GM20431 (cell line): ENCODE measurements at regions not wholly inside any gene's neighbourhood (a gene's known extent, or its start where the extent isn't known, plus 50 kb on each side); places are given as distances from the start of the nearest gene placed in this dataset.
"Not testable (repeated sequence)": the region's sequence is repeated elsewhere in the genome, so short reads cannot be mapped to it uniquely, and the experiment has no call there.

Experiments used
- in situ Hi-C: fragments of 300-500 bp; cut with MseI, MboI; formaldehyde crosslinking; loops from one replicate; pipeline ENCODE4 v1.15.0; 2020; ENCODE audit warnings: low sequenced_read_pairs; ENCODE audit not compliant: unreplicated experiment

GRCh38 chr10:109809954-109810353, 113.4 kb downstream of the XPNPEP1 start:
- in situ Hi-C loops: not testable (repeated sequence)

- in situ Hi-C loops: not testable (repeated sequence)
Measured at GRCh38 chr10:109801191-109801590, 122.1 kb downstream of the XPNPEP1 start.

DNA sequence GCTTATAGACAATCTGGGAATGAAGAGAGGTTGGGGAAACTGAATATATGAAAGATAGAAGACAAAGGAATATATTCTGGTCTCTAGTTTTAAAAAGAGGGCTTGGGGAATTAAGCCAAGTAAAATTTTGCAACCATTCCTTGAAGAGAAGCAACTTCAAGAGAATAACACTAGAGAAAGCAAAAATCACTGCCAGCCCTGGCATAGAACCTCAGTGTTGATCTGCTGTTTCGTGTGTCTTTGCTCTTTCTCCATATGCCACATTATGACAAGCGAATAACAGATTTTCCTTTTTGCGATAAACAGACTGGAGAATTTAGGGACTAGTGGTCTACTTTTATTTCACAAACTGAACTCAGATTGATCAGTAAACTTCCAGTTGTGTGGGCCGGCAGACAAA, 132.7 kb downstream of the XPNPEP1 start:
- in situ Hi-C loops: no loop called here

- in situ Hi-C loops: no loop called here
Measured at GRCh38 chr10:109784236-109784635, 139.1 kb downstream of the XPNPEP1 start.

DNA sequence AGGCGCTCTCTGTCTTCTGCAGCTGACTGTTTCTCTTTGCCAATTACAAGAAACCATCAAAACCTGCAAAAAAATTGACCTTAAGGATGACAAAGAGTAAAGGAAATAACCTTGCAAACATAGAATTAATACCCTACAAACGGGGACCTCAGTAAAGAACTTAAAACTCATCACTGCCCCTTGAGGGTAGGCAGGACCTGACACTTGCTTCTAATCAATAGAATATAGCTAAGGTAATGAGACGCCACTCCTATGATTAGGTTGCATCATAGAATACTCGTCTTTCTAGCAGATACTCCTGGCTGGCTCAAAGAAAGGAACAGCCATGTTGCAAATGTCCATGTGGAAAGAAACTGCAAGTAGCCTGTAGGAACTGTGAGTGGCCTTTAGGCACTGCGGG, 140.0 kb downstream of the XPNPEP1 start:
- in situ Hi-C loops: no loop called here

DNA sequence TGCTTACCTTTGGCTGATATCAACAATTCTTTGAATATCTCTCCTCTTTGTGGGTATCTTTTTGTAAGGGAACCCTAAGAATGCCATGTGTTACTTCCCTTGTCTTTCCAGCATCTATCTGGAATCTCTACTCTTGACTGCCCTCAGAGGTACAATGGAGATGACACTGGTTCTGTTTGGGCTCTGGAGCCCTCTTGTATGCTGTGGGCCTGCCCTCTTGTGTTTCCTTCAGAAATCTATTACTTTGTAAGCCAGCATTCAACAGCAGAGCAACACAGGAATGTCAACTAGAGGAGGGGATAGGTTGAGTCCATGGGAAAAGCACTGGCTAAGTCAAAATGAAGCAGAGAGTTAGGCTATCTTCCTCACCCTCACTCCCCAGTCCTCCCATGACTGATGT, 142.3 kb downstream of the XPNPEP1 start:
- in situ Hi-C loops: no loop called here

GRCh38 chr10:109778993-109779392, 144.3 kb downstream of the XPNPEP1 start:
- in situ Hi-C loops: no loop called here

GRCh38 chr10:109774121-109774440, 149.2 kb downstream of the XPNPEP1 start:
- in situ Hi-C loops: no loop called here

DNA sequence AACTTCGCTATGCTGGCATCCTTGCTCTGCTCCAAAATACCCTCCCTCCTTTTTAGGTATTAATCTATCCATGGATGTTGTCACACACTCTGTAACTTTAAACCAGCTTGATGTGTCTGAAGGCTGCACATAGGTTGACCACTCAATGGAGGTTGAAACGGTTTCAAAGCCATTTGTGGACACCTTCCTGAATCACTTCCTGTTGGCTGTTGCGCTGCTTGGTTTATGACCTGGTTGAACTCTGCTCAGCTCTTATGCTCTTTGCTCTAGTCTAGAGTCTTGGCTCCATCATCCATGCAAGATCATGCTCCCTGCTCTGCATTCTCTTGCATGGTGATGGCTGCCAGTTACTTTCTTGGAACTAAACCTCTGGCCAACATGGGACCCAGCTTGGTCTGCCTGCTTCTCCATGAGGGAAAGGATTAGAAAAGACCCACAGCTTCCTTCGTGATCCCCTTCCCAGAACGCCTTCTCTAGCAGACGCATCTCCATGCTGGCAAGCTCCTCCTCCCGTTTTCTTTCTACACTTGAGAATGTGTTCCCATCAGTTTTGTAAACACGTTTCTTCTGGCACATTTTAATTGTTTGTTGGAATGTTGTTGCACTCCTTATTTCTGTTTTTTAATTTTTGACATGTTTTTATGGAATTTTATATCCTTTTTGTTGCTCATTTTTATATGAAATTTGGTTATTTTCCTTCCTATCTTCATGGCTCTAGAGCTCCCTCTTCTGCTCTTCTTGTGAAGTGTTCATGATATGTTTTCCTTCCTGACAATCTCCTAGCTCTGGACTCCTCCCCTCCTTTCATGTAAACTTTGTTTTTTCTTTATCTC, 149.8 kb downstream of the XPNPEP1 start:
- in situ Hi-C loops: no loop called here

- in situ Hi-C loops: no loop called here
Measured at GRCh38 chr10:109770663-109771062, 152.6 kb downstream of the XPNPEP1 start.

DNA sequence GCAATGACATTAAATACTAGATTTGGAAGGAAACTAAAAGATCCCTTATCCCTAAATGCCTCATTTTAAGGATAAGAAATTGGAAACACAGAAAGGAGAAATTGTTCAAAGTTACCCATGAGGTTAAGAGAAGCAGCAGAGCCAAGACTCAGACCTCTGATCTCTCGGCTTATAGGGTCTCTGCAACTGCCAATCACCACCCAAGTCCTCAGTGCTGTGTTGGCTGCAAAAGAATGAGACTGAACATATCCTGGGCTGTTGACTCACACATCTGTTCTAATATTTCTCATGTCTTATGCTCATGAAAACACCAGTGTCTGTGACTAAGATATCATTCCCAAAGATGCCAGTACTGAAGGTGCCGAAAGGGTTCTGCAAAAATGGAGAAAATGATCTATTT, 153.3 kb downstream of the XPNPEP1 start:
- in situ Hi-C loops: no loop called here

DNA sequence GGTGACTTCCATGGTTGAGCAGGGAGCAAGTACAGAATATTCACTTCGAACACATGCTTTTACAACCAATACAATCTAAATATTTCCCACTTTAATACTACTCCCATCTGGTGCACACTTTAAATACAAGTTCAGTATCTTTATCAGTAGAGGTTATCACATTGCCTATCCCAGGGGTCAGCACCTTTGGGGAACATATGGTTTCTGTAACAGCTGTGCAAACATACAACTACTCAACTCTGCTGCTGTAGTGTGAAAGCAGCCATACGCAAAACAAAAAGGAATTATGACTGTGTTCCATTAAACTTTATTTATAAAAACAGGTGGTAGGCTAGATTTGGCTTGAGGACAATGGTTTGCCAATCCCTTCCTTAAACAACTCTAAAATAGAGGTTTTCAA, 157.5 kb downstream of the XPNPEP1 start:
- in situ Hi-C loops: no loop called here

- in situ Hi-C loops: no loop called here
Measured at GRCh38 chr10:109762555-109762954, 160.8 kb downstream of the XPNPEP1 start.

DNA sequence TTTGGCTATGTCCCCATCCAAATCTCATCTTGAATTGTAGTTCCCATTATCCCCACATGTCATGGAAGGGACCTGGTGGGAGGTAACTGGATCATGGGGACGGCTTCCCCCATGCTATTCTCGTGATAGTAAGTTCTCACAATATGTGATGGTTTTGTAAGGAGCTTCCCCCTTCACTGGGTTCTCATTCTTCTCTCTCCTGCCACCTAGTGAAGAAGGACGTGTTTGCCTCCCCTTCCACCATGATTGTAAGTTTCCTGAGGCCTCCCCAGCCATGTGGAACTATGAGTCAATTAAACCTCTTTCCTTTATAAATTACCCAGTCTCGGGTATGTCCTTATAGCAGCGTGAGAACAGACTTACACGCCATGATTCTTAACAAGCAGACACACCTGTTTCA, 165.6 kb downstream of the XPNPEP1 start:
- in situ Hi-C loops: not testable (repeated sequence)

DNA sequence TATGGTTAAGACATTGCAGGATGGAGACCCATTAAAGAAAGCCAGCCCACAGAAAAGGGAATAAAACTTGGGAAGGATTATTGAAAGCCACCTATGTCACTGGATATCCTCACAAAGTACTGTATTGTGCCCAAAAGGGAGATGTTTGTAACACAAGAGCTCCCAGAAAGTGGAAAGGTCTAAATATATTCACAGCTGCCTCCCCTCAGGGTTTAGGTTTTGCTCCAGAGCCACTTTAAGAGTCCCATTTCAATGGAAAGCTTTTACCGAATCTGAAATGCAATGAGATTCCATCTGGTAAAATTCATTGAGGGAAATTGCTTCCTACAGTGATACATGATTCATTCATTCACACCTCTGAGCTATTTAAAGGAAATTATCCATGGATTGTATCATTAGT, 176.4 kb downstream of the XPNPEP1 start:
- in situ Hi-C loops: no loop called here

- in situ Hi-C loops: no loop called here
Measured at GRCh38 chr10:109744020-109744419, 179.3 kb downstream of the XPNPEP1 start.

DNA sequence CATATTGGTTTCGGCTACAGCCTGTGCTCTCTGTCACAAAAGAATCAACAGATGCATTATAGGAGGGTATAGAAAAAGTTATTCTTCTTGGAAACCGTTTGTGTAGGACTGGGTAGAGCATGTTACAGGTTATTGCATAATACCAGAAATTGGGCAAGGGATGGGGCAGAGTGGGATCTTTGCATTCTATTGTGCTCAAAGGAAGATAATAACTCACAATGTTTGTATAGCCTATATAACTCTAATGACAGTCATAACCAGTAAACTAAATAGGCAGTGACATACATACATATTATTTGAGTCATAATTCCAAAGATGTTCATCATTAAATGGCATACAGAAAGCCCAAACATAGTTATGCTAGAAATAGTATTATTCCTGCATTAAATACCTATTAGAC, 179.7 kb downstream of the XPNPEP1 start:
- in situ Hi-C loops: no loop called here

GRCh38 chr10:109743146-109743545, 180.2 kb downstream of the XPNPEP1 start:
- in situ Hi-C loops: no loop called here

DNA sequence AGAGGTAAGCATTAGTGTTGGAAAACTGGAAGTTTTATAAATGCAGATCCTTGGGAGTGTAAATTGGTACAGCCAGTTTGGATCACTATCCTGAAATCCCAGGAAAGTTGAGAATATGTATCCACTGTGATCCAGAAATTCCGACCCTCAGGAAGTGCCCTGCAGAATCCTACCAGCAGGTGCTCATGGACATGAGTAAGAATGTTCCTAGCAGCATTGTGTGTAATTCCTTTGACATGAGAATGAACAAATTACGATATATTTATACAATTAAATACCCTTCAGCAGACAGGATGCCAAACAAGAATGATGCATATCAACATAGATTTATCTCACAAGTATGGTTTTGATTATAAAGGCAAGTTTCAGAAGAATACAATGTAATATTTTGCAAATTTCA, 181.6 kb downstream of the XPNPEP1 start:
- in situ Hi-C loops: no loop called here

- in situ Hi-C loops: no loop called here
Measured at GRCh38 chr10:109740436-109740835, 182.9 kb downstream of the XPNPEP1 start.

DNA sequence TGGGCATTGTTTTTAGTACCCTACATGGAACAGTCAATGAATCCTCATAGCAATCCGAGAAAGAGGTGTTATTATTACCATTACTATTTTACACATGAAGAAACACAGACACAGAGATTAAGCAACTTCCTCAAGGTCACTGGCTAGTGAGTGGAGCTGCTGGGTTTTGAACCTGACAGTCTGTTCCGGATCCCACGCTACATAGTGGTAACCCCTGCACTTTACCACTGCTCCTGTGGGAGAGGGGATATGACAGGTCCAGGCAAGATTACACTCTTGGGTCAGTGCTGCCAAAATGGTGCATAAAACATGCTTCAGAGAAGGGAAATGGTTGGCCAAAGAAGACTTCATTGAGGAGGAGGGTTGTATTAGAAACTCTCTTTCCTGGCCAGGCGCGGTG, 185.7 kb downstream of the XPNPEP1 start:
- in situ Hi-C loops: no loop called here

- in situ Hi-C loops: no loop called here
Measured at GRCh38 chr10:109737009-109737408, 186.3 kb downstream of the XPNPEP1 start.
